ENCODE measurements at regions not wholly inside any gene's neighbourhood (a gene's known extent, or its start where the extent isn't known, plus 50 kb on each side); places are given as distances from the start of the nearest gene placed in this dataset.
"Not testable (repeated sequence)": the region's sequence is repeated elsewhere in the genome, so short reads cannot be mapped to it uniquely, and the experiment has no call there.

GRCh38 chr10:36995806-36996205, 129.6 kb upstream of the ANKRD30A start:
- not testable (repeated sequence) for TF ChIP-seq CTCF (conservative IDR thresholded peaks at IDR 0.05); EZH2 (IDR thresholded peaks at IDR 0.05; ENCODE audit: low read depth)
